ENCODE measurements at regions not wholly inside any gene's neighbourhood (a gene's known extent, or its start where the extent isn't known, plus 50 kb on each side); places are given as distances from the start of the nearest gene placed in this dataset.

DNA sequence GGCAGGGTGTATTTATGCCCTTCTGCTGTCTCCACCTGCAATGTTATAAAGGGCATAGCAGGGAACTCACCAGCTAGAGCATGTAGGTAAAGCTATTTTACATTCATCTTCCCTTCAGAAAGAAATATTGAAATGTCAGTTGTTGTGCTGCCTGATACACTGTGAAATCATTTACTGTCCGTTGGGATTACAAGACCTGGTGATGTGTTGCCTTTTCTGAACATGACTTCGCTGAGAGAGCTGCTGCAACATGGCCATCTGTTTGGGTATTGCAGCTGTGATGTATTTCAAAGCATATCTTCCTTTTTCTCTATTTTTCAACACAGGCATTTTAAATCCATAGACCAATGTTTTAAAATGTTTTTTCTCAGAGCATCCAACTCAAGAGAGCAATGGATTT is 644.1 kb upstream of the GNPDA2 start:
- H3K4me1 Mint-ChIP-seq: no peaks in the 10 kb centered on the region
- H3K4me3 Mint-ChIP-seq: no peak overlapping the region
- no peak overlapping the region for H3K9ac ChIP-seq (ENCODE audit: extremely low read depth, low read length, poor library complexity, severe bottlenecking)
- H3K27me3 ChIP-seq (ENCODE audit: control insufficient read depth, insufficient read depth, low read length, poor library complexity, severe bottlenecking): no peaks in the 10 kb centered on the region
- no peaks in the 10 kb centered on the region for H3K36me3 Mint-ChIP-seq (ENCODE audit: low read depth)
- WGBS, 2 experiments (ENCODE audit: insufficient coverage in 1 of 2, insufficient read length in 1 of 2): 91 to 100% methylated on average over 2 of the region's 2 CpGs
- H3K4me1 ChIP-seq (ENCODE audit: control insufficient read depth, insufficient read depth, low read length): no peaks in the 10 kb centered on the region
- H3K27ac ChIP-seq (ENCODE audit: low read depth, low read length): no peak overlapping the region
- no peaks in the 10 kb centered on the region for H3K9me3 ChIP-seq (ENCODE audit: control insufficient read depth, low read length)
- no peaks in the 10 kb centered on the region for H3K27me3 Mint-ChIP-seq (ENCODE audit: insufficient read depth)
- H3K27ac Mint-ChIP-seq: no peak overlapping the region
- no peak for DNase-seq
- no peak overlapping the region for H3K4me3 ChIP-seq (ENCODE audit: low read length)
- no peaks in the 10 kb centered on the region for H3K36me3 ChIP-seq (ENCODE audit: control insufficient read depth, insufficient read depth, low read length)
- TF ChIP-seq, protein P1, sequence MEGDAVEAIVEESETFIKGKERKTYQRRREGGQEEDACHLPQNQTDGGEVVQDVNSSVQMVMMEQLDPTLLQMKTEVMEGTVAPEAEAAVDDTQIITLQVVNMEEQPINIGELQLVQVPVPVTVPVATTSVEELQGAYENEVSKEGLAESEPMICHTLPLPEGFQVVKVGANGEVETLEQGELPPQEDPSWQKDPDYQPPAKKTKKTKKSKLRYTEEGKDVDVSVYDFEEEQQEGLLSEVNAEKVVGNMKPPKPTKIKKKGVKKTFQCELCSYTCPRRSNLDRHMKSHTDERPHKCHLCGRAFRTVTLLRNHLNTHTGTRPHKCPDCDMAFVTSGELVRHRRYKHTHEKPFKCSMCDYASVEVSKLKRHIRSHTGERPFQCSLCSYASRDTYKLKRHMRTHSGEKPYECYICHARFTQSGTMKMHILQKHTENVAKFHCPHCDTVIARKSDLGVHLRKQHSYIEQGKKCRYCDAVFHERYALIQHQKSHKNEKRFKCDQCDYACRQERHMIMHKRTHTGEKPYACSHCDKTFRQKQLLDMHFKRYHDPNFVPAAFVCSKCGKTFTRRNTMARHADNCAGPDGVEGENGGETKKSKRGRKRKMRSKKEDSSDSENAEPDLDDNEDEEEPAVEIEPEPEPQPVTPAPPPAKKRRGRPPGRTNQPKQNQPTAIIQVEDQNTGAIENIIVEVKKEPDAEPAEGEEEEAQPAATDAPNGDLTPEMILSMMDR (conservative IDR thresholded peaks at IDR 0.05): no peak
- H3K9me3 Mint-ChIP-seq: no peaks in the 10 kb centered on the region

DNA sequence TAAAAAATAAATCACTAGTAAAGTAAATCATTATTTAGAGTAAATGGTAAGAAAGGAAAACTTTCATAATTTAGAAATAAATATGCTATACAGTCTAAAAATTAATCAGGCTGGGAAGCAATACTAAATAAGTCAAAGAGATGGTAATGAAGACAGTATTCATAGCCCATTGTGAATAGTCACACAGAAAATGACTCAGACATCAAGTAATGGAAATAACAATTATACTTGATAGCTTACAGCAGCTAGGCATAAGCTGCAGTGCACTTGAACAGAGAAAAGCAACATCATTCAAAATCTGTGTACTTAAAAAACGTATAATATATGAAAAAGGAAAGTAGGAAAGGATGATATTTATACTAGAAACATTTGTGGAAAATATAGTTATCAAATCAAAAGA is 642.5 kb upstream of the GNPDA2 start:
- TF ChIP-seq, protein P1 (conservative IDR thresholded peaks at IDR 0.05): no peak
- Mint-ChIP-seq H3K27me3 (ENCODE audit: insufficient read depth) (no peaks in the 10 kb centered on the region), H3K4me3 (no peak overlapping the region), H3K4me1 (no peaks in the 10 kb centered on the region), H3K36me3 (ENCODE audit: low read depth) (no peaks in the 10 kb centered on the region), H3K9me3 (no peaks in the 10 kb centered on the region), H3K27ac (no peak overlapping the region)
- Histone ChIP-seq H3K4me1 (ENCODE audit: control insufficient read depth, insufficient read depth, low read length) (no peaks in the 10 kb centered on the region), H3K36me3 (ENCODE audit: control insufficient read depth, insufficient read depth, low read length) (no peaks in the 10 kb centered on the region), H3K27ac (ENCODE audit: low read depth, low read length) (no peak overlapping the region), H3K9ac (ENCODE audit: extremely low read depth, low read length, poor library complexity, severe bottlenecking) (no peak overlapping the region), H3K27me3 (ENCODE audit: control insufficient read depth, insufficient read depth, low read length, poor library complexity, severe bottlenecking) (no peaks in the 10 kb centered on the region), H3K9me3 (ENCODE audit: control insufficient read depth, low read length) (no peaks in the 10 kb centered on the region), H3K4me3 (ENCODE audit: low read length) (no peak overlapping the region)
- DNase-seq: no peak
- 83% methylated on average over 1 of the region's 1 CpG; no CpG with 5 or more reads in 1 of the 2 experiments for WGBS, 2 experiments (ENCODE audit: insufficient coverage in 1 of 2, insufficient read length in 1 of 2)

DNA sequence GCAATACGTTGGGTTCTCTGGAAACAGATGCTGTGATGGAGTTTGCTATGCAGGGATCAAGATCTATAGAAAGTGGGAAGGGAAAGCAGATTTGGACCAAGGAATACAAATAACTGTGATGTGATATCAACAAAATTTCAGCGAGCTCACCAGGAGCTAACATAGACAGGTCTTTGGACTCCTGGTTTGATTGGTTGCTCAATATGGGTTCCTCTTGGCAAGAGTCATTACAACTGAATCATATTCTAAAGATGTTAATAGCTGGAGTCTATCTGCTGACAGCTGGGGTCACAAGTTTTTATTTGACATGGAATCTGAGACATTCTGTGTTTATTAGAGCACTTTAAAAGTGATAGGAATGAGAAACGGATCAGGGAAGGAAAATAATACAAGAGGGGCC is 637.6 kb upstream of the GNPDA2 start:
- DNase-seq: no peak
- no peak overlapping the region for H3K27ac ChIP-seq (ENCODE audit: low read depth, low read length)
- 91 to 94% methylated on average over 2 to 3 of the region's 3 CpGs for WGBS, 2 experiments (ENCODE audit: insufficient coverage in 1 of 2, insufficient read length in 1 of 2)
- no peaks in the 10 kb centered on the region for H3K27me3 Mint-ChIP-seq (ENCODE audit: insufficient read depth)
- H3K4me1 ChIP-seq (ENCODE audit: control insufficient read depth, insufficient read depth, low read length): no peaks in the 10 kb centered on the region
- H3K4me1 Mint-ChIP-seq: peaks cover 2% of the 10 kb centered on the region
- H3K9me3 Mint-ChIP-seq: peaks cover 19% of the 10 kb centered on the region
- no peaks in the 10 kb centered on the region for H3K36me3 Mint-ChIP-seq (ENCODE audit: low read depth)
- no peak overlapping the region for H3K9ac ChIP-seq (ENCODE audit: extremely low read depth, low read length, poor library complexity, severe bottlenecking)
- no peaks in the 10 kb centered on the region for H3K36me3 ChIP-seq (ENCODE audit: control insufficient read depth, insufficient read depth, low read length)
- H3K27ac Mint-ChIP-seq: no peak overlapping the region
- TF ChIP-seq, protein P1 (conservative IDR thresholded peaks at IDR 0.05): no peak
- no peak overlapping the region for H3K4me3 Mint-ChIP-seq
- H3K4me3 ChIP-seq (ENCODE audit: low read length): no peak overlapping the region
- H3K9me3 ChIP-seq (ENCODE audit: control insufficient read depth, low read length): peaks cover 16% of the 10 kb centered on the region
- no peaks in the 10 kb centered on the region for H3K27me3 ChIP-seq (ENCODE audit: control insufficient read depth, insufficient read depth, low read length, poor library complexity, severe bottlenecking)

Measured in endodermal cell (in vitro differentiated cells).